Adipocyte (in vitro differentiated cells): ENCODE measurements at regions not wholly inside any gene's neighbourhood (a gene's known extent, or its start where the extent isn't known, plus 50 kb on each side); places are given as distances from the start of the nearest gene placed in this dataset.

Source experiments
- DNase-seq: peaks from one replicate; pipeline ENCODE4 v3.0.0-alpha.2; 2015; ENCODE audit warnings: low read depth
- H3K27me3 ChIP-seq: replicated peaks from 2 replicates; pipeline ENCODE4 v1.7.0; 2013; ENCODE audit warnings: mild to moderate bottlenecking, low read length, moderate library complexity; ENCODE audit not compliant: control insufficient read depth, insufficient read depth
- H3K36me3 ChIP-seq: 2 replicates; pipeline ENCODE4 v1.7.0; 2013; ENCODE audit warnings: low read length, mild to moderate bottlenecking, moderate library complexity; ENCODE audit not compliant: control insufficient read depth, insufficient read depth, severe bottlenecking
- H3K4me1 ChIP-seq: 2 replicates; pipeline ENCODE4 v1.7.0; 2013; ENCODE audit warnings: mild to moderate bottlenecking, low read length, moderate library complexity; ENCODE audit not compliant: control insufficient read depth, insufficient read depth
- H3K4me3 ChIP-seq: 2 replicates; pipeline ENCODE4 v1.7.0; 2013; ENCODE audit warnings: mild to moderate bottlenecking, low read length, moderate library complexity
- H3K9ac ChIP-seq: 2 replicates; pipeline ENCODE4 v1.7.0; 2013; ENCODE audit warnings: mild to moderate bottlenecking, low read length, moderate library complexity
- H3K9me3 ChIP-seq: 2 replicates; pipeline ENCODE4 v1.7.0; 2013; ENCODE audit warnings: mild to moderate bottlenecking, low read length, moderate library complexity; ENCODE audit not compliant: control insufficient read depth

- H3K36me3 ChIP-seq, result no peaks in the 10 kb centered on the region
- no peak for DNase-seq
Observed at GRCh38 chr9:73468716-73469115, 317.1 kb downstream of the ANXA1 start.

GRCh38 chr9:73470766-73471165 is 319.1 kb downstream of the ANXA1 start:
- no peak for DNase-seq
- Histone ChIP-seq H3K27me3 (no peaks in the 10 kb centered on the region), H3K4me3 (no peak overlapping the region), H3K36me3 (no peaks in the 10 kb centered on the region), H3K9me3 (no peaks in the 10 kb centered on the region), H3K9ac (no peak overlapping the region), H3K4me1 (no peaks in the 10 kb centered on the region)

More at GRCh38 chr9:73468716-73469115, 317.1 kb downstream of the ANXA1 start:
- H3K4me1 ChIP-seq, result no peaks in the 10 kb centered on the region
- H3K9ac ChIP-seq, result no peak overlapping the region
- no peaks in the 10 kb centered on the region for H3K27me3 ChIP-seq
- H3K9me3 ChIP-seq, result no peaks in the 10 kb centered on the region
- H3K4me3 ChIP-seq, result no peak overlapping the region

GRCh38 chr9:73474002-73474600 is 322.4 kb downstream of the ANXA1 start:
- no peak for DNase-seq
- no peaks in the 10 kb centered on the region for H3K4me1 ChIP-seq
- no peak overlapping the region for H3K9ac ChIP-seq
- H3K4me3 ChIP-seq, result no peak overlapping the region
- no peaks in the 10 kb centered on the region for H3K36me3 ChIP-seq
- no peaks in the 10 kb centered on the region for H3K27me3 ChIP-seq
- H3K9me3 ChIP-seq, result no peaks in the 10 kb centered on the region

DNA sequence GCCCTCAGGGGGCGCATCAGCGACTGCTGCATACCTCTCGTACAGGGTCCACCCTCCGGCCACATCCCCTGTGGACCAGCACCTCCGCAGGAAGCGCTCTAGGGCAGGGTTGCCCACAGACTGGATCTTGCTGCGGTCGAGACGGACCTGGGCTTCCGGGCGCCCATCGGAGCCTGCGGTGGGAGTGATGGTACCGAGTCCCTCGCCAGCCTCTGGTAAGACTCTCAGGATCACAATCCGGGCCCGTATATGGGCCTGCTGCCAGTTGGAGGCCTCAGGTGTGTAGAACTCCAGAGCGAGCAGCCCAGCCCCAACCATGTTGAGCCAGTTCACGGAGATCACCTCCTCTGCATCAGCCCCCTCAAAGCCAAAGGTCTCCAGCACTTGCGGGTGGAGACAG is 323.0 kb downstream of the ANXA1 start:
- H3K36me3 ChIP-seq, result no peaks in the 10 kb centered on the region

DNA sequence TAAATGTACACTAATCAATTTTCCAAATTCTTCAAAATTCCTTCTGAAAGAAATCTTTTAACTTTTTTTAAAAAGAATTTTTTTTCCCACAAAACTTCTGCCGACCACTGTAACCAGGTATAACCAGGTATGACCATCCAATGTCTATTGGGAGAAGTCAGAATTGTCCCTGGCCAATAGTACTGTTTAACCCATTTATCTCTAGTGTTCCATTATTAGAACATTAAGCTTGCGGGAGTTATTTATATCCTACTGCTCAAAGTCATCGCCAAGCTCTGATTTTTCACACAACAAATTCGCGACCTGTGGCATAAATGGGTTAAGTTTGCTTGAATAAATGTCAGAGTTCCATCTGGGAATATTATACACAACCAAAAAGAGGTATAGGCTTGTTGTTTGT is 343.2 kb downstream of the ANXA1 start:
- no peaks in the 10 kb centered on the region for H3K4me1 ChIP-seq
- no peaks in the 10 kb centered on the region for H3K27me3 ChIP-seq
- no peak overlapping the region for H3K4me3 ChIP-seq
- no peak for DNase-seq
- peaks cover 30% of the 10 kb centered on the region for H3K9me3 ChIP-seq
- H3K36me3 ChIP-seq, result no peaks in the 10 kb centered on the region
- H3K9ac ChIP-seq, result no peak overlapping the region

More for the DNA sequence above, 323.0 kb downstream of the ANXA1 start:
- H3K4me1 ChIP-seq, result no peaks in the 10 kb centered on the region
- no peak for DNase-seq
- H3K4me3 ChIP-seq, result no peak overlapping the region
- no peaks in the 10 kb centered on the region for H3K9me3 ChIP-seq
- no peaks in the 10 kb centered on the region for H3K27me3 ChIP-seq
- no peak overlapping the region for H3K9ac ChIP-seq

DNA sequence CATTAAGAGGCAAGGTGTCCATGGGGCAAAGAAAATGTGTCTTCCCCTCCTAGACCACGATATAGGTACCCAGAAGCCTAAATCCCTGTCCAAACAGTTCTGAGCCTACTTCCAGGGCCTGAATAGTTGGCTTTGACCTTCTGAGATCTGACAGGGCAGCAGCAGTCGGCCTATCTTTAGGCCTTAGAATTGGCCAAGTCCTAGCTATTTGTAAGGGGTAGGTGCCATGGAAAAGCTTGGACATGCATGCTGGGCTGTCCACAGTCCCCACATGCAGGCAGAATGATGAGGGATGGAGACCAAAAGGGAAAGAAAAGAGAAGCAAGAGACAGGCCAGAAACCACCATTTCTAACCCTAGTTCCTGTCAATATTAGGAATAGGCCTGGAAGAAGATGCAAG is 346.1 kb downstream of the ANXA1 start:
- no peak for DNase-seq
- H3K9ac ChIP-seq, result no peak overlapping the region
- H3K4me1 ChIP-seq, result no peaks in the 10 kb centered on the region
- H3K9me3 ChIP-seq, result peaks cover 14% of the 10 kb centered on the region
- no peaks in the 10 kb centered on the region for H3K36me3 ChIP-seq
- H3K27me3 ChIP-seq, result no peaks in the 10 kb centered on the region
- no peak overlapping the region for H3K4me3 ChIP-seq

DNA sequence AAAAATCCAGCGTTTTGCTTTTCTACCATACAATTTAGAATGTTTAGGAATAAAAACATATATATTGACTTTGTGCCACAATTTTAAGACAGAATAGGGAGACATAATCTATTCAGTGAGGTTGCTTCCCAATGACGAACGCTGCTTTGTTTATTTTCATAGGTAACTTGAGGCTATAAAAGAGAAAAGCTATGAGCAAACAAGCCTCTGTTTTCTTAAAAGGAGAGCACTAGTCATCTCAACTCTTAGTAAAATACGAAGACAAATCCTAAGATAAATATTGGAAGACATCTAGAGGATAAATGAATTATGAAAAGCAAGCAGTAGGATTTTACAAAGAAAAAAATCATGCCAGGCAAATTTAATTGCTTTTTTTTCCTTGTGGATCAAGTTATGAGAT is 363.6 kb downstream of the ANXA1 start:
- no peaks in the 10 kb centered on the region for H3K9me3 ChIP-seq
- no peak overlapping the region for H3K9ac ChIP-seq

DNA sequence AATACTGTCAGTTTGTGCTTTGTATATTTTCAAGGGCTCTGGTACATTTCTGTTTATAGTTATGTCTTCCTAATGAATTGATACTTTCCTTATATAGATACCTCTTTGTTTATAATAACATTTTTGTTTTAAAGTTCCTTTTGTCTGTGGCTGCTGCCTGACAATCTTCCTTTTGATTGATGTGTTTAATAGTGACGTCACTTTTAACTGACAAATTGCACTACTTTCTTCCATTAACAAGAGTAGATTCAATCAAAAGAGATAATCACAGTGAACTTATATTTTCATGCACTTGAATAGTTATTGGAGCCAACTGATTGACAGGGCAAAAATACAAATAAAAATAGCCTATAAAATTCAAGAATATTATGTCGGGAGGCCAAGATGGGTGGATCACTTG is 371.7 kb downstream of the ANXA1 start:
- no peaks in the 10 kb centered on the region for H3K4me1 ChIP-seq
- DNase-seq, result no peak
- peaks cover 6% of the 10 kb centered on the region for H3K9me3 ChIP-seq
- no peak overlapping the region for H3K4me3 ChIP-seq
- no peak overlapping the region for H3K9ac ChIP-seq
- no peaks in the 10 kb centered on the region for H3K27me3 ChIP-seq
- no peaks in the 10 kb centered on the region for H3K36me3 ChIP-seq

More for the DNA sequence above, 363.6 kb downstream of the ANXA1 start:
- Histone ChIP-seq H3K4me1 (no peaks in the 10 kb centered on the region), H3K27me3 (no peaks in the 10 kb centered on the region), H3K36me3 (no peaks in the 10 kb centered on the region), H3K4me3 (no peak overlapping the region)
- DNase-seq, result no peak

DNA sequence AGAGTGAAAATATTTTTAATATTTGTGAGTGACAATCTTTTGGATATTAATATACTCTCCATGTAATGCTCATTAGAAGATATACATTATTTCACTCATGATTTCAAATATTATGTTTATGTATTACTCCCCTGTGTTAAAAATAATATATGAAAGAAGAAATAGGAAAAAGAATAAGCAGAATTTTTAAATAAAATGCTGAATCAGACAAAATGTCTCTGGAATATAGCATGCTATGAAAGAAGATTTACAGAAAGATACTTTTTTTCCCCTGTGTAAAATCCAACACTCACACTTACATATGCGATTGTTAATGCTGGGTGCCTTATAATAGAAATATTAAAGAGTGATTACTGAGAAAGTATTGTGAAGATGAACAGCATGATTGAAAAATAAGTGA is 373.7 kb downstream of the ANXA1 start:
- Histone ChIP-seq H3K36me3 (no peaks in the 10 kb centered on the region), H3K4me1 (no peaks in the 10 kb centered on the region), H3K27me3 (no peaks in the 10 kb centered on the region), H3K9ac (no peak overlapping the region), H3K4me3 (no peak overlapping the region), H3K9me3 (peaks cover 6% of the 10 kb centered on the region)
- DNase-seq, result no peak

DNA sequence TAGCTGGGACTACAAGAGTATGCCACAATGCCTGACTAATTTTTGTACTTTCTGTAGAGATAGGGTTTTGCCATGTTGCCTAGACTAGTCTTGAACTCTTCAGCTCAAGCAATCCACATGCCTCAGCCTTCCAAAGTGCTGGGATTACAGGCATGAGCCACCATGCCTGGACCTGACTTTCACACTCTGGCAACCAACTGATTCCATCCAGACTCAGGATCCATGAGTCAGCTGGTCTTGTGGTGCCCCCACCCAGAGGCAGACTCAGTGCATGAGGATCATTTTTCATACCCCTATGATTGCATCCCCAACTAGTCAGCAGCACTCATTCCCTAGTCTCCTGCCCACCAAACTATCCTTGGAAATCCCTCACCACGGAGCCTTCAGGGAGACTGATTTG is 375.9 kb downstream of the ANXA1 start:
- H3K9ac ChIP-seq, result no peak overlapping the region
- peaks cover 6% of the 10 kb centered on the region for H3K9me3 ChIP-seq
- H3K4me3 ChIP-seq, result no peak overlapping the region
- no peaks in the 10 kb centered on the region for H3K36me3 ChIP-seq
- no peaks in the 10 kb centered on the region for H3K27me3 ChIP-seq
- no peak for DNase-seq
- H3K4me1 ChIP-seq, result no peaks in the 10 kb centered on the region

DNA sequence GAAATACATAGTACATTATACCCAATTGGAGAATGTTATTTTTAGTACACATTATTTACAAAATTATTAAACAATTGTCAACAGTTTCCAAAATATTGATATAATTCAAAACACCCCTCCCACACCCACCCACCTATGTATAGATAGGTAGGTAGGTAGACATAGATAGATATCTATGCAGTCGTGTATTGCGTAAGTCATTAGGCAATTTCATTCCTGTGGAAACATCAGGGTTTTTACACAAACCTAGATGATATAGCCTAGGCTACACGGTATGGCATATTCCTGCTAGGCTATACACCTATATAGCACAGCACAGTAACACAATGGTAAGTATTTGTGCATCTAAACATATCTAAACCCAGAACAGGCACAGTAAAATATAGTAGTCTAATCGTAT is 377.3 kb downstream of the ANXA1 start:
- no peak for DNase-seq
- H3K9me3 ChIP-seq, result peaks cover 6% of the 10 kb centered on the region
- no peaks in the 10 kb centered on the region for H3K4me1 ChIP-seq
- H3K4me3 ChIP-seq, result no peak overlapping the region
- H3K27me3 ChIP-seq, result no peaks in the 10 kb centered on the region
- H3K9ac ChIP-seq, result no peak overlapping the region
- H3K36me3 ChIP-seq, result no peaks in the 10 kb centered on the region

DNA sequence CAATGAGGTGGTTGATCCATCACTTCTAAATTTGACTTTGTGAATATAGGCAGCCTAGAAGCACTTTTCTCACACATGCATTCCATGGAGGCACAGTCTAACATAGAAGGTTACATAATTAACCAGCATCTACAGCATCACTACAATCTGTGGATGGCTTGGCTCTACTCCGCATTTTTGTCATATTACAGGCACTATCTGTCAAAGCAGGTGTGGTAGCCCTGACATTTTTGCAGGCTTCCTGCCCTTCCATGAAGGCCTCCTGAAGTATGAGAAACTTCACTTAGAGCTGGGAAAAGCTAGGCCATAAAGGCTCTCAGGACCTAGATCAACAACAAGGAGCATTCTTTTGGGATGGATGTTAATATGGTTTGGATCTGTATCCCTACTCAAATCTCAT is 378.0 kb downstream of the ANXA1 start:
- Histone ChIP-seq H3K27me3 (no peaks in the 10 kb centered on the region), H3K4me3 (no peak overlapping the region), H3K36me3 (no peaks in the 10 kb centered on the region), H3K9ac (no peak overlapping the region), H3K4me1 (no peaks in the 10 kb centered on the region), H3K9me3 (peaks cover 6% of the 10 kb centered on the region)
- DNase-seq, result no peak
